ENCODE measurements at regions not wholly inside any gene's neighbourhood (a gene's known extent, or its start where the extent isn't known, plus 50 kb on each side); places are given as distances from the start of the nearest gene placed in this dataset.

DNA sequence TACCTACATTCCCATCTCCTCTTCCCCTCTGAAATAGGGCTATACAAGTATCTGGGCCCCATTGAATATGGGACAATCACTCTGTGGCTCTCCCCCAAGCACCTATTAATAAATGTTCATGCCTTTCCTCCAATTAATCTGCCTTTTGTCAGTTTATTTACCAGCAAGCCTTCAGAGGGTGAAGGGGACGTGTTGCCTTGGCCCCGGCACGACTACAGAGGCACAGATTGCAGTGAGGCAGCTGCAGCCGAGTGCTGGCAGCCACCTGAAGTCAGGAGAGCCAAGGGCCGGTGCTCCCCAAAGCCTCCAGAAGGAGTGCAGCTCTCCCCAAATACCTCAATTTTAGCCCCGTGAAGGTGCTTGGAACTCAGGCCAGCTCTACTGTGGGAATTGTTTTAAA, 580.9 kb upstream of the B3GAT1 start:
- TF ChIP-seq ZNF384 (IDR thresholded peaks at IDR 0.05) (no peak), SUZ12 (IDR thresholded peaks at IDR 0.05) (no peak), NFRKB (IDR thresholded peaks at IDR 0.05) (no peak), ELF4 (IDR thresholded peaks at IDR 0.05) (no peak), FOXM1 (IDR thresholded peaks at IDR 0.05; ENCODE audit: borderline replicate concordance) (no peak), LEF1 (IDR thresholded peaks at IDR 0.05; ENCODE audit: borderline replicate concordance) (no peak), FOXK2 (IDR thresholded peaks at IDR 0.05) (no peak), TARDBP (IDR thresholded peaks at IDR 0.05) (no peak), CTBP1 (IDR thresholded peaks at IDR 0.05; ENCODE audit: borderline replicate concordance) (no peak), HDGF (IDR thresholded peaks at IDR 0.05; ENCODE audit: borderline replicate concordance) (no peak), ARNT (IDR thresholded peaks at IDR 0.05) (no peak), BHLHE40 (IDR thresholded peaks at IDR 0.05; ENCODE audit: borderline replicate concordance) (no peak)
- TF ChIP-seq, protein P1, sequence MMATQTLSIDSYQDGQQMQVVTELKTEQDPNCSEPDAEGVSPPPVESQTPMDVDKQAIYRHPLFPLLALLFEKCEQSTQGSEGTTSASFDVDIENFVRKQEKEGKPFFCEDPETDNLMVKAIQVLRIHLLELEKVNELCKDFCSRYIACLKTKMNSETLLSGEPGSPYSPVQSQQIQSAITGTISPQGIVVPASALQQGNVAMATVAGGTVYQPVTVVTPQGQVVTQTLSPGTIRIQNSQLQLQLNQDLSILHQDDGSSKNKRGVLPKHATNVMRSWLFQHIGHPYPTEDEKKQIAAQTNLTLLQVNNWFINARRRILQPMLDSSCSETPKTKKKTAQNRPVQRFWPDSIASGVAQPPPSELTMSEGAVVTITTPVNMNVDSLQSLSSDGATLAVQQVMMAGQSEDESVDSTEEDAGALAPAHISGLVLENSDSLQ (IDR thresholded peaks at IDR 0.05): no peak
